H1 (cell line): ENCODE measurements at regions not wholly inside any gene's neighbourhood (a gene's known extent, or its start where the extent isn't known, plus 50 kb on each side); places are given as distances from the start of the nearest gene placed in this dataset.

Experiments used
- CTCF ChIA-PET: fragments of 300-600 bp; sonication (Branson Sonifier 250); formaldehyde crosslinking; loops from one replicate; lab custom pipeline; 2021; ENCODE audit not compliant: partially characterized antibody; lab: Charles Lee
- POLR2A ChIA-PET: fragments of 300-600 bp; sonication (Branson Sonifier 250); formaldehyde crosslinking; loops from one replicate; lab custom pipeline; 2021; ENCODE audit warnings: inconsistent platforms; ENCODE audit not compliant: partially characterized antibody; lab: Charles Lee
- DNase-seq, 2 experiments: peaks; one replicate each; pipeline versions ENCODE4 v3.0.0 to v3.0.0-alpha.2; 2010 to 2022; ENCODE audit warnings: low spot score in 2 of 2, low read depth in 1 of 2, mixed read lengths in 1 of 2
- FAIRE-seq: peaks from 2 replicates; lab custom pipeline; 2011; peaks lifted over from hg19 to GRCh38; lab: Jason Lieb, UNC
- H2AFZ ChIP-seq: 2 replicates; pipeline ENCODE4 v1.8.1; 2012; ENCODE audit warnings: low read length, inconsistent platforms
- H2AK5ac ChIP-seq: 2 replicates; pipeline ENCODE4 v1.6.1; 2013; ENCODE audit warnings: low read depth, low read length
- H2BK120ac ChIP-seq: replicated peaks from 2 replicates; pipeline ENCODE3; 2013; ENCODE audit warnings: low read depth, low read length, inconsistent platforms
- H2BK12ac ChIP-seq: 2 replicates; pipeline ENCODE4 v1.6.1; 2013; ENCODE audit warnings: low read depth, low read length
- H2BK15ac ChIP-seq: 2 replicates; pipeline ENCODE4 v1.6.1; 2013; ENCODE audit warnings: low read length
- H2BK20ac ChIP-seq: 2 replicates; pipeline ENCODE4 v1.6.1; 2013; ENCODE audit warnings: low read length
- H2BK5ac ChIP-seq: 2 replicates; pipeline ENCODE4 v1.6.1; 2013; ENCODE audit warnings: low read depth, low read length
- H3K14ac ChIP-seq: 2 replicates; pipeline ENCODE4 v1.6.1; 2013; ENCODE audit warnings: inconsistent platforms; ENCODE audit not compliant: insufficient read length
- H3K18ac ChIP-seq: 2 replicates; pipeline ENCODE4 v1.6.1; 2013; ENCODE audit warnings: low read length; ENCODE audit errors: extremely low read depth
- H3K23ac ChIP-seq: 2 replicates; pipeline ENCODE4 v1.6.1; 2013; ENCODE audit warnings: inconsistent platforms; ENCODE audit not compliant: insufficient read length
- H3K23me2 ChIP-seq: 2 replicates; pipeline ENCODE4 v1.6.1; 2013; ENCODE audit warnings: low read depth, low read length
- H3K27ac ChIP-seq: 2 replicates; pipeline ENCODE4 v1.6.1; 2011; ENCODE audit warnings: low read depth, low read length, inconsistent platforms
- H3K27me3 ChIP-seq, 4 experiments: replicated peaks in 1 of 4; 1 replicate in 1 of 4; 2 replicates in 3 of 4; pipeline versions ENCODE4 v1.6.1 to v1.8.1; 2011 to 2013; ENCODE audit warnings: low read length in 3 of 4, mild to moderate bottlenecking in 3 of 4, inconsistent platforms in 2 of 4, mixed read lengths in 2 of 4, moderate library complexity in 1 of 4; ENCODE audit not compliant: control insufficient read depth in 3 of 4, insufficient read depth in 3 of 4; ENCODE audit errors: extremely low read depth in 1 of 4
- H3K36me3 ChIP-seq, 4 experiments: 2 replicates each; pipeline versions ENCODE4 v1.6.1 to v1.8.1; 2011 to 2013; ENCODE audit warnings: mild to moderate bottlenecking in 4 of 4, low read length in 3 of 4, moderate library complexity in 2 of 4, control low read depth in 1 of 4, inconsistent platforms in 1 of 4; ENCODE audit not compliant: insufficient read depth in 4 of 4, control insufficient read depth in 2 of 4
- H3K4ac ChIP-seq: replicated peaks from 2 replicates; pipeline ENCODE3; 2013; ENCODE audit warnings: low read length, low read depth, mixed read lengths, inconsistent platforms; ENCODE audit not compliant: insufficient read length
- H3K4me1 ChIP-seq, 4 experiments: replicated peaks in 1 of 4; 1 replicate in 1 of 4; 2 replicates in 3 of 4; pipeline versions ENCODE4 v1.6.1 to v1.8.1; 2011 to 2013; ENCODE audit warnings: low read length in 3 of 4, inconsistent platforms in 2 of 4, mixed read lengths in 1 of 4; ENCODE audit not compliant: insufficient read depth in 4 of 4, control insufficient read depth in 3 of 4
- H3K4me2 ChIP-seq, 2 experiments: 2 replicates each; pipeline versions ENCODE4 v1.6.1 to v1.8.1; 2011 to 2013; ENCODE audit warnings: low read depth in 2 of 2, low read length in 2 of 2, control low read depth in 1 of 2, inconsistent platforms in 1 of 2, mild to moderate bottlenecking in 1 of 2; ENCODE audit not compliant: insufficient read depth in 1 of 2
- H3K4me3 ChIP-seq, 4 experiments: fragments of 200-600, 300-600 bp in 1 of 4; sonication (generic), shearing (Covaris generic), sonication (Bioruptor Twin) in 1 of 4; 2 replicates each; pipeline versions ENCODE4 v1.5.1 to v1.8.1; 2011 to 2016; ENCODE audit warnings: low read length in 4 of 4, low read depth in 3 of 4, control low read depth in 2 of 4, inconsistent platforms in 2 of 4, mild to moderate bottlenecking in 2 of 4, mixed read lengths in 1 of 4, moderate library complexity in 1 of 4; ENCODE audit not compliant: insufficient read depth in 2 of 4; ENCODE audit errors: extremely low read depth in 1 of 4
- H3K56ac ChIP-seq: replicated peaks from 2 replicates; pipeline ENCODE3; 2013; ENCODE audit warnings: low read depth, mild to moderate bottlenecking, mixed read lengths, low read length, inconsistent platforms; ENCODE audit not compliant: insufficient read length
- H3K79me1 ChIP-seq: 2 replicates; pipeline ENCODE4 v1.6.1; 2013; ENCODE audit warnings: low read depth, low read length, control low read depth
- H3K79me2 ChIP-seq, 2 experiments: 2 replicates each; pipeline versions ENCODE4 v1.6.1 to v1.8.1; 2012 to 2013; ENCODE audit warnings: low read length in 2 of 2, mild to moderate bottlenecking in 2 of 2, inconsistent platforms in 1 of 2; ENCODE audit not compliant: insufficient read depth in 2 of 2, control insufficient read depth in 1 of 2
- H3K9ac ChIP-seq, 4 experiments: replicated peaks in 1 of 4; 1 replicate in 1 of 4; 2 replicates in 3 of 4; pipeline versions ENCODE4 v1.6.1 to v1.8.1; 2011 to 2013; ENCODE audit warnings: low read depth in 3 of 4, low read length in 3 of 4, control low read depth in 2 of 4, mild to moderate bottlenecking in 2 of 4, moderate library complexity in 2 of 4, inconsistent platforms in 1 of 4; ENCODE audit errors: extremely low read depth in 1 of 4
- H3K9me3 ChIP-seq, 2 experiments: 2 replicates each; pipeline versions ENCODE4 v1.6.1 to v1.8.1; 2012 to 2013; ENCODE audit warnings: mild to moderate bottlenecking in 2 of 2, moderate library complexity in 2 of 2, control low read depth in 1 of 2, inconsistent platforms in 1 of 2, low read depth in 1 of 2, low read length in 1 of 2, mixed read lengths in 1 of 2; ENCODE audit not compliant: insufficient read depth in 2 of 2
- H4K20me1 ChIP-seq, 2 experiments: replicated peaks in 1 of 2; 2 replicates each; pipeline versions ENCODE3 to v1.8.1; 2011 to 2013; ENCODE audit warnings: inconsistent platforms in 2 of 2, low read length in 2 of 2, mild to moderate bottlenecking in 1 of 2; ENCODE audit not compliant: insufficient read depth in 2 of 2, control insufficient read depth in 1 of 2
- H4K5ac ChIP-seq: 2 replicates; pipeline ENCODE4 v1.6.1; 2013; ENCODE audit warnings: low read length, low read depth, mixed read lengths, inconsistent platforms; ENCODE audit not compliant: insufficient read length
- H4K8ac ChIP-seq: 2 replicates; pipeline ENCODE4 v1.8.0; 2013; ENCODE audit warnings: mild to moderate bottlenecking, moderate library complexity, low read length, inconsistent platforms; ENCODE audit not compliant: insufficient read depth; ENCODE audit errors: extremely low read depth
- H4K91ac ChIP-seq: replicated peaks from 2 replicates; pipeline ENCODE3; 2013; ENCODE audit warnings: low read length, mixed read lengths, inconsistent platforms; ENCODE audit not compliant: insufficient read length
- BACH1 ChIP-seq: IDR thresholded peaks from 2 replicates; pipeline ENCODE4 v1.6.1; 2012; ENCODE audit warnings: low read length, improper control_type of control experiment
- CEBPB ChIP-seq: IDR thresholded peaks from 2 replicates; pipeline ENCODE4 v1.6.1; 2012; ENCODE audit warnings: low read depth, low read length
- EGR1 ChIP-seq: IDR thresholded peaks from 2 replicates; pipeline ENCODE4 v1.6.1; 2011; ENCODE audit warnings: low read depth, low read length, borderline replicate concordance
- GABPA ChIP-seq: IDR thresholded peaks from 2 replicates; pipeline ENCODE4 v1.6.1; 2011; ENCODE audit warnings: mild to moderate bottlenecking, low read length, moderate library complexity, borderline replicate concordance; ENCODE audit not compliant: insufficient read depth
- KDM1A ChIP-seq: fragments of 200-600, 300-600 bp; sonication (generic); IDR thresholded peaks from 2 replicates; pipeline ENCODE4 v1.7.1; 2016; ENCODE audit warnings: mild to moderate bottlenecking, low read length, borderline replicate concordance
- RAD21 ChIP-seq, 2 experiments: IDR thresholded peaks in 1 of 2; conservative IDR thresholded peaks in 1 of 2; 2 replicates each; pipeline ENCODE4 v1.6.1; 2011; ENCODE audit warnings: low read depth in 2 of 2, low read length in 2 of 2, improper control_type of control experiment in 1 of 2, inconsistent platforms in 1 of 2, mild to moderate bottlenecking in 1 of 2, moderate library complexity in 1 of 2
- WGBS, 2 experiments: shearing (Covaris generic) in 1 of 2; methylation state at CpG; one replicate each; pipeline versions ENCODE4 v1.1.6 to v1.1.7; 2013 to 2015; ENCODE audit warnings: low lambda C conversion rate in 2 of 2, mixed read lengths in 2 of 2, inconsistent platforms in 1 of 2, low coverage in 1 of 2, missing lambda C conversion rate in 1 of 2; ENCODE audit not compliant: insufficient replicate concordance in 2 of 2, insufficient coverage in 1 of 2, insufficient read length in 1 of 2; ENCODE audit errors: extremely low coverage in 1 of 2, missing lambda C conversion rate in 1 of 2; 5-methylcytosine and 5-hydroxymethylcytosine counted together
- TF ChIP-seq, protein P1 (sequence below), 3 experiments: IDR thresholded peaks; 1 replicate in 2 of 3; 2 replicates in 1 of 3; pipeline versions ENCODE4 v1.5.1 to v1.6.1; 2011; ENCODE audit warnings: low read length in 3 of 3, mild to moderate bottlenecking in 3 of 3, inconsistent platforms in 2 of 3, low read depth in 1 of 3, moderate library complexity in 1 of 3; ENCODE audit not compliant: insufficient read depth in 1 of 3; ENCODE audit errors: control extremely low read depth in 1 of 3
- TF ChIP-seq, protein P2 (sequence below): IDR thresholded peaks from 2 replicates; pipeline ENCODE4 v1.6.1; 2011; ENCODE audit warnings: low read length, improper control_type of control experiment

DNA sequence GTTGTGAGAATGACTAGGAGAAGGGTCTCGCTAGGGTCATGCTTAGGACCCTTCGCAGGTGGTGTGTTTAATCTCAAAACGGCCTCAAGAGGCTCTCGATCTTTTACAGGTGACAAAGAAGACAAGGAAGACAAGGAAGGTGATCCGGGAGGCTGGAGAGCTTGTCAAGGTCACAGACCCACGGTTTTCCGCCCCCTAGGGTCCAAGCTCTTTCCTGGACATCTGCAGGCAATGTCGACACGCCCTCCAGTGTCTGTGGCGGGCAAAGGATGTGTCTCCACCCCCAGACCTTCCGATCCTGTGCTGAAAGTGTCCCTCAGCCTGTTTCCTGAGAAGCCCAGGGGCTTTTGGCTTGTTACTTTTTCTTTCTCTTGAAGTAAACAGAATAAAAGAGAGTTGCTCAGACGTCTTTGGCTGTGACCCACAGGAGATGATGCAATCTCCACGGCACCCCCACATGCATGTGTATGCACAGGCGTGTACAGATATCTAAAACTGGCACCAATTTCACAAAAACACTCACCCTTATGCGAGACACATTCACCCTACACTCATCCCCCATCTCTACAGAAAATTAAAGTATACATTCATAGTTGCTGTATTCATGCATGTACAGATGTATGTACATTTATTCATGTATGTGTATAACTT, 108.8 kb downstream of the KLF13 start:
- Histone ChIP-seq H3K56ac (no peak overlapping the region), H2AFZ (no peak overlapping the region), H3K4me1 (no peaks in the 10 kb centered on the region; a peak in 1 of 7 replicates), H3K9ac (no peak overlapping the region), H3K27ac (no peak overlapping the region), H3K36me3 (no peaks in the 10 kb centered on the region), H3K4ac (no peak overlapping the region), H4K91ac (no peak overlapping the region), H2BK20ac (no peak overlapping the region), H3K4me2 (peak overlapping the region in 1 of 2 experiments; percentile 7; a peak in 1 of 4 replicates), H4K8ac (no peak overlapping the region), H3K4me3 (no peak overlapping the region), H3K18ac (no peak overlapping the region), H2BK15ac (no peak overlapping the region; the same call in 1 of the 2 replicates), H3K23me2 (no peaks in the 10 kb centered on the region), H3K23ac (no peak overlapping the region), H4K20me1 (no peaks in the 10 kb centered on the region), H3K27me3 (peaks cover 0 to 3% (median 2%) of the 10 kb centered on the region in 4 experiments; a peak in 5 of 7 replicates), H2BK5ac (no peak overlapping the region), H3K14ac (no peak overlapping the region), H3K9me3 (no peaks in the 10 kb centered on the region), H3K79me2 (no peaks in the 10 kb centered on the region), H4K5ac (no peak overlapping the region), H2AK5ac (no peak overlapping the region), H3K79me1 (no peaks in the 10 kb centered on the region), H2BK12ac (no peak overlapping the region), H2BK120ac (no peak overlapping the region)
- ChIA-PET CTCF (interaction anchor here (0.7 to 15.1 kb wide), 46 partner anchors 9 to 634 kb away, joined by 3 to 199 read pairs (median 4); no protein-coding TSS in a partner anchor), POLR2A (interaction anchor here (0.7 to 1.4 kb wide), 2 partner anchors 39 to 210 kb away, joined by 3 to 7 read pairs; no protein-coding TSS in a partner anchor)
- 45% methylated on average over 15 of the region's 15 CpGs; no CpG with 5 or more reads in 1 of the 2 experiments for WGBS, 2 experiments
- DNase-seq = peak; percentile 73 to 76
- FAIRE-seq = peak; percentile 88
- no peak for TF ChIP-seq KDM1A
- TF ChIP-seq, protein P1, sequence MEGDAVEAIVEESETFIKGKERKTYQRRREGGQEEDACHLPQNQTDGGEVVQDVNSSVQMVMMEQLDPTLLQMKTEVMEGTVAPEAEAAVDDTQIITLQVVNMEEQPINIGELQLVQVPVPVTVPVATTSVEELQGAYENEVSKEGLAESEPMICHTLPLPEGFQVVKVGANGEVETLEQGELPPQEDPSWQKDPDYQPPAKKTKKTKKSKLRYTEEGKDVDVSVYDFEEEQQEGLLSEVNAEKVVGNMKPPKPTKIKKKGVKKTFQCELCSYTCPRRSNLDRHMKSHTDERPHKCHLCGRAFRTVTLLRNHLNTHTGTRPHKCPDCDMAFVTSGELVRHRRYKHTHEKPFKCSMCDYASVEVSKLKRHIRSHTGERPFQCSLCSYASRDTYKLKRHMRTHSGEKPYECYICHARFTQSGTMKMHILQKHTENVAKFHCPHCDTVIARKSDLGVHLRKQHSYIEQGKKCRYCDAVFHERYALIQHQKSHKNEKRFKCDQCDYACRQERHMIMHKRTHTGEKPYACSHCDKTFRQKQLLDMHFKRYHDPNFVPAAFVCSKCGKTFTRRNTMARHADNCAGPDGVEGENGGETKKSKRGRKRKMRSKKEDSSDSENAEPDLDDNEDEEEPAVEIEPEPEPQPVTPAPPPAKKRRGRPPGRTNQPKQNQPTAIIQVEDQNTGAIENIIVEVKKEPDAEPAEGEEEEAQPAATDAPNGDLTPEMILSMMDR (IDR thresholded peaks at IDR 0.05; ENCODE audit: control extremely low read depth in 1 of 3, insufficient read depth in 1 of 3, low read depth in 1 of 3, low read length in 3 of 3) = peak; percentile 87 to 99 (median 89)
- 0 out of 2 replicates have a peak, but pooled peaks have one; percentile 26 for TF ChIP-seq GABPA
- TF ChIP-seq CEBPB = peak; percentile 35; the same call in 1 of the 2 replicates
- peak; percentile 82 to 86 for TF ChIP-seq RAD21 (IDR thresholded peaks at IDR 0.05 in 1 of 2, conservative IDR thresholded peaks at IDR 0.05 in 1 of 2; ENCODE audit: low read depth in 2 of 2, low read length in 2 of 2)
- no peak for TF ChIP-seq EGR1
- TF ChIP-seq, protein P2, sequence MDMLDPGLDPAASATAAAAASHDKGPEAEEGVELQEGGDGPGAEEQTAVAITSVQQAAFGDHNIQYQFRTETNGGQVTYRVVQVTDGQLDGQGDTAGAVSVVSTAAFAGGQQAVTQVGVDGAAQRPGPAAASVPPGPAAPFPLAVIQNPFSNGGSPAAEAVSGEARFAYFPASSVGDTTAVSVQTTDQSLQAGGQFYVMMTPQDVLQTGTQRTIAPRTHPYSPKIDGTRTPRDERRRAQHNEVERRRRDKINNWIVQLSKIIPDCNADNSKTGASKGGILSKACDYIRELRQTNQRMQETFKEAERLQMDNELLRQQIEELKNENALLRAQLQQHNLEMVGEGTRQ = no peak
- 0 out of 2 replicates have a peak, but pooled peaks have one; percentile 42 for TF ChIP-seq BACH1
